T-helper 17 cell (primary cell): ENCODE measurements at regions not wholly inside any gene's neighbourhood (a gene's known extent, or its start where the extent isn't known, plus 50 kb on each side); places are given as distances from the start of the nearest gene placed in this dataset.
"Not testable (repeated sequence)": the region's sequence is repeated elsewhere in the genome, so short reads cannot be mapped to it uniquely, and the experiment has no call there.

ENCODE experiments used
- ATAC-seq: fragments of 150-1000 bp; cut with Tn5 transposase; 2 replicates; pipeline ENCODE4 v1.10.0; 2021; ENCODE audit warnings: mild to moderate bottlenecking, moderate library complexity
- DNase-seq, 3 donors: peaks; one replicate each; pipeline versions ENCODE4 v3.0.0 to v3.0.0-alpha.2; 2020 to 2021
- H3K9me3 ChIP-seq: one replicate; pipeline ENCODE4 v1.7.0; 2013; ENCODE audit warnings: low read length, mild to moderate bottlenecking; ENCODE audit not compliant: control insufficient read depth, poor library complexity, severe bottlenecking
- H3K27ac Mint-ChIP-seq: one replicate; pipeline ENCODE4 v1.8.0; 2022; ENCODE audit warnings: mild to moderate bottlenecking, moderate library complexity, mixed read lengths
- H3K27me3 Mint-ChIP-seq: one replicate; pipeline ENCODE4 v1.8.0; 2022; ENCODE audit warnings: mixed read lengths
- H3K36me3 Mint-ChIP-seq: one replicate; pipeline ENCODE4 v1.8.0; 2022; ENCODE audit warnings: low read depth, mixed read lengths
- H3K4me1 Mint-ChIP-seq: one replicate; pipeline ENCODE4 v1.8.0; 2022; ENCODE audit warnings: mild to moderate bottlenecking, mixed read lengths
- H3K4me3 Mint-ChIP-seq: one replicate; pipeline ENCODE4 v1.8.0; 2022; ENCODE audit warnings: mild to moderate bottlenecking, moderate library complexity, mixed read lengths

DNA sequence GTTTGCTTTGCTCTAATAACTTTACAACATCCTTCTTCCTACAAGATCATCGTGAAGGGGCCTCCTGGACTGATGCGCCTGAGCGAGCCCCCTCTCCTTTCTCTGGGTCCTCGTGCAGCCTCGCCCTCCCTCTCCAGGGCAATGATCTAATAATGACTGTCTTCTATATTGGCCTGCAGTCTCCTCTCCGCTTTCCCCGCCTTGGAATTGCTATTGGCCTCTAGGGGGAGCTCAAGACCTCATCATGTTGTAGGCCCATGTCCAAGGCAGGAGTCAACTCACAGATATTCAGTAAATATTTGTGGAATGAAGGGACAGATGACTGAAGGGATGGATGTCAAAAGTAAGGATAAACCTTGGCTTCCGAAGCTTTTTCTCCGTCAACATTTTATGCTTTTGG lies 1180.3 kb downstream of the TYW1 start:
- ATAC-seq = no peak
- no peak for DNase-seq
- no peaks in the 10 kb centered on the region for H3K9me3 ChIP-seq
- Mint-ChIP-seq H3K27ac (no peak overlapping the region), H3K27me3 (no peaks in the 10 kb centered on the region), H3K4me1 (no peaks in the 10 kb centered on the region), H3K4me3 (no peak overlapping the region), H3K36me3 (no peaks in the 10 kb centered on the region)

- no peaks in the 10 kb centered on the region for H3K9me3 ChIP-seq
- Mint-ChIP-seq H3K4me3 (no peak overlapping the region), H3K27me3 (no peaks in the 10 kb centered on the region), H3K27ac (no peak overlapping the region), H3K4me1 (no peaks in the 10 kb centered on the region), H3K36me3 (no peaks in the 10 kb centered on the region)
- no peak for ATAC-seq
- no peak for DNase-seq
These were observed 1184.1 kb downstream of the TYW1 start for GRCh38 chr7:68180761-68181160.

DNA sequence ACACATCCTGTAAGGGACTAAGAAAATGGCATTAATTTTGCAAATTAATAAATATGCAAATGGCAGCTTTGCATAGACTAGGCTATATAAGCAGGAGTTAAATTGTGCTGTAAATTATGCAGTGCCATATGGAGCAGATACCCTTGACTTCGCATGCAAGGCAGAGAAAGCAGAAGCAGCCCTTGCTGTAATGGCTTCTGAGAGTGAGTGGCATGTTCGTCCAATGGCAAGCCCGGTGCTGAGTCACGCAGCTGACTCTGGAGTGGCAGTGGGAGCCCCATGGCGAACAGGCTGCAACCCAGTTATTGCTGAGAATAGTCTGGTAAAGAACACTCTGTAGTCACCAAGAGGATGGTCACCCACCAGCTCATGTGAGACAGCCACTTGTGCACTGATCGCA lies 1186.5 kb downstream of the TYW1 start:
- ATAC-seq (no peak), DNase-seq (no peak)
- Mint-ChIP-seq H3K27ac (no peak overlapping the region), H3K4me3 (no peak overlapping the region), H3K36me3 (no peaks in the 10 kb centered on the region), H3K4me1 (no peaks in the 10 kb centered on the region), H3K27me3 (no peaks in the 10 kb centered on the region)
- no peaks in the 10 kb centered on the region for H3K9me3 ChIP-seq

DNA sequence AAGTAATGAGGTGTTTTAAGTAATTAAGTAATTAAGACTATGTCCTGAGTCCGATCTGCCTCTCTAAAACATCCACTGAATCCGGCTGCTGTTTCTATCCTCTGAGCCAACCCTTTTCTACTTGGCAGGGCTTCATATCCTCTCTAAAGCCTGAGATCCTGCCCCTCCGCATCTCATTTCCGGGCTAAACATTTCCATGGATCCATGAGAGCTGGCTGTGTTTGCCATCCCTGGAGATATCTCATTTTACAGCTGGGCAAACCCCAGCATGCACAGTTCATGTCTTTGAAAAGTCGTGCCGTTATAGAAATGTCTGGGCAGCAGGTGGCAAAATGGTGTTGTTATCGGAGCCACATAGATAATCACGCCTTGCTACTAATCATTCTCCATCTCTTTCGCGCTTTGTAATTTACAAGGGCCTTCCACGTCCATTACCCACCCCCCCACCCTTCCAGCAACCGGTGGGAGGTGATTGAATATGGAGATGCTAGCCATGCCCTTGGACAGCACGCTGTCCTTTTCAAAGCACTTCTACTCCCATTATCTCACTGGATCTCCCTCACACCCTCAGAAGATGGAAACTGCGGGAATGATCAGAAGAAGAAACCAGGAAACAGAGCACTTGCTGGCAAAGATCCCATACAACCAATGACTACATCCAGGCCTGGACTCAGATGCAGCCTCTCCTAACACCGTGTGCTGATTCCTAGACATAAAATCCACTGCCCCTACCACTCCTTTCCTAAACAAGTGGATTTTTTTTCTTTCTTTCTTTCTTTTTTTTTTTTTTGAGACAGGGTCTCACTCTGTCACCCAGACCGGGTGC lies 1189.2 kb downstream of the TYW1 start:
- no peak for ATAC-seq

DNA sequence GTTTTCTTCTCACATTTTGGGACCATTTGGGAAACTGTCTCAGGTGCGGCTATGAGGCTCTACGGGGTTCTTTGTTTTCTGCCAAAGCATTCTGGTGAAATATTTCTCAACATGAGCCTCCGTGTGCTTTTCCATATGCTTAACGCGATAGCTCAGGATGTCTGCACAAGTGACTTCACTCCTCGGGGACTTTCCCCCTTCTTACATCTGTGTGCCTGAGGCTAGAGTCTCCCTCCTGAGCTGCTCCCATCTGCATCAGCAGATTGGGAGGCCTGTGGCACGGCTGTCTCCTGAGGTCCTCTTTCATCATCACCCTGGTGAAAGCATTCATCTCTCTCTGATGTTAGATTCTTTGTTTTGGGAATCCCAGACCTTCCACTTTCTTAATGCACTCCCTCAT lies 1190.9 kb downstream of the TYW1 start:
- H3K4me3 Mint-ChIP-seq = no peak overlapping the region
- no peaks in the 10 kb centered on the region for H3K36me3 Mint-ChIP-seq
- ATAC-seq (no peak), DNase-seq (no peak)
- H3K27me3 Mint-ChIP-seq = no peaks in the 10 kb centered on the region
- no peak overlapping the region for H3K27ac Mint-ChIP-seq
- H3K9me3 ChIP-seq = no peaks in the 10 kb centered on the region
- no peaks in the 10 kb centered on the region for H3K4me1 Mint-ChIP-seq

More for the DNA sequence above, 1189.2 kb downstream of the TYW1 start:
- Mint-ChIP-seq H3K4me1 (no peaks in the 10 kb centered on the region), H3K27ac (no peak overlapping the region), H3K36me3 (no peaks in the 10 kb centered on the region), H3K4me3 (no peak overlapping the region), H3K27me3 (no peaks in the 10 kb centered on the region)
- no peaks in the 10 kb centered on the region for H3K9me3 ChIP-seq
- no peak for DNase-seq

GRCh38 chr7:68192941-68193340 lies 1196.3 kb downstream of the TYW1 start:
- H3K9me3 ChIP-seq = no peaks in the 10 kb centered on the region
- ATAC-seq (no peak), DNase-seq (no peak)
- H3K27me3 Mint-ChIP-seq = no peaks in the 10 kb centered on the region
- H3K4me1 Mint-ChIP-seq = no peaks in the 10 kb centered on the region
- H3K4me3 Mint-ChIP-seq = no peak overlapping the region
- H3K27ac Mint-ChIP-seq = no peak overlapping the region
- H3K36me3 Mint-ChIP-seq = peaks cover 2% of the 10 kb centered on the region

DNA sequence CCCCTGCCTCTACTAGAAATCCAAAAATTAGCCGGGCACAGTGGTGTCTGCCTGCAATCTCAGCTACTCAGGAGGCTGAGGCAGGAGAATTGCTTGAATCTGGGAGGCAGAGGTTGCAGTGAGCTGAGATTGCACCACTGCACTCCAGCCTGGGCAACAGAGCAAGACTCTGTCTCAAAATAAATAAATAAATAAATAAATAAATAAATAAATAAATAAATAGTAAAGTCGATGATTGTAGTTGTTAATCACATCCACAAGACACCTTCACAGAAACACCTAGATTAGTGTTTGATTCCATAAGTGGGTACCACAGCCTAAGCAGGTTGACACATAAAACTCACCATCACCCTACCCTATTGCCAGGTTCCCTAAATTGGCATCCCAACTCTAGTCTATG lies 1199.0 kb downstream of the TYW1 start:
- H3K27ac Mint-ChIP-seq, H3K27me3 Mint-ChIP-seq, DNase-seq, ATAC-seq, H3K4me1 Mint-ChIP-seq, H3K36me3 Mint-ChIP-seq, H3K9me3 ChIP-seq, H3K4me3 Mint-ChIP-seq: not testable (repeated sequence)

- Mint-ChIP-seq H3K36me3 (peaks cover 2% of the 10 kb centered on the region), H3K27ac (no peak overlapping the region), H3K4me1 (no peaks in the 10 kb centered on the region), H3K4me3 (no peak overlapping the region), H3K27me3 (no peaks in the 10 kb centered on the region)
- no peaks in the 10 kb centered on the region for H3K9me3 ChIP-seq
- DNase-seq = no peak
- no peak for ATAC-seq
These were observed 1203.5 kb downstream of the TYW1 start for GRCh38 chr7:68200051-68200670.

GRCh38 chr7:68203251-68203650 lies 1206.6 kb downstream of the TYW1 start:
- no peak for ATAC-seq
- H3K9me3 ChIP-seq = no peaks in the 10 kb centered on the region
- no peaks in the 10 kb centered on the region for H3K4me1 Mint-ChIP-seq
- H3K27ac Mint-ChIP-seq = no peak overlapping the region
- H3K27me3 Mint-ChIP-seq = no peaks in the 10 kb centered on the region
- no peak overlapping the region for H3K4me3 Mint-ChIP-seq
- no peaks in the 10 kb centered on the region for H3K36me3 Mint-ChIP-seq
- DNase-seq = no peak

DNA sequence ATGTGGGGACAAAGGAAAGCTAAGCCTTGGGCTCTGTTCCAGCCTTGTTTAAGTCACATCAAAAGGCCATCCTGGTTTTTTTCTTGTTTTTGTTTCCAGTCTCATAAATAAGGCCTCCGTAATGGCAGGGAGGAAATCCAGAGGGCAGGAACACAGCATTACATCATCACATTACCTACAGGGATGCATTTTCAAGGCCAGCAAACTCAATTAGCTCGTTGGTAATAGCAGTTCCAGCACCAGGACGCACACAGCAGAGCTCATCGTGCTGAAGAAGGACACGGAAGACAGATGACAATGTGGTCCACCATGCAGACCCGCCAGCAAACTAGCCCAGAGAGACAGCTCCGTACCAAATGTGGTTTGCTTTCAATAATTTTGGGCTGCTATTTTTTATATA lies 1209.2 kb downstream of the TYW1 start:
- no peak overlapping the region for H3K27ac Mint-ChIP-seq
- H3K9me3 ChIP-seq = no peaks in the 10 kb centered on the region
- no peaks in the 10 kb centered on the region for H3K27me3 Mint-ChIP-seq
- no peak for ATAC-seq
- no peaks in the 10 kb centered on the region for H3K4me1 Mint-ChIP-seq
- no peak overlapping the region for H3K4me3 Mint-ChIP-seq
- DNase-seq = no peak
- H3K36me3 Mint-ChIP-seq = no peaks in the 10 kb centered on the region

GRCh38 chr7:68206946-68207485 lies 1210.4 kb downstream of the TYW1 start:
- ATAC-seq = no peak
- no peak overlapping the region for H3K4me3 Mint-ChIP-seq

DNA sequence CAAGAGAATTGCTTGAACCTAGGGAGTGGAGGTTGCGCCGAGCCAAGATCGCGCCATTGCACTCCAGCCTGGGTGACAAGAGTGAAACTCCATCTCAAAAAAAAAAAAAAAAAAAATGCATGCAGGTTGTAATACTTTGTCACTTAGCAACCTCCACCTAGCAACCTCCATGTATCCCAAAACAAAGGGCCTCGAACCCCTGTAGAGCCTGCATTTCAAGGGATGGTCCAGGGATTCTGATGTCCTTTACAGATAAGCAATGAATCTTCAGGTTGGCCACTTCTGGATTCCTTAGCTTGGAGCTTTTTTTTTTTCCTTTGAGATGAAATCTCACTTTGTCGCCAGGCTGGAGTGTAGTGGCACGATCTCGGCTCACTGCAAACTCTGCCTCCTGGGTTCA lies 1211.0 kb downstream of the TYW1 start:
- Mint-ChIP-seq H3K4me1 (no peaks in the 10 kb centered on the region), H3K36me3 (no peaks in the 10 kb centered on the region), H3K27me3 (no peaks in the 10 kb centered on the region), H3K4me3 (no peak overlapping the region), H3K27ac (no peak overlapping the region)
- ATAC-seq (no peak), DNase-seq (no peak)
- H3K9me3 ChIP-seq = no peaks in the 10 kb centered on the region

More at GRCh38 chr7:68206946-68207485, 1210.4 kb downstream of the TYW1 start:
- Mint-ChIP-seq H3K36me3 (no peaks in the 10 kb centered on the region), H3K27ac (no peak overlapping the region), H3K4me1 (no peaks in the 10 kb centered on the region), H3K27me3 (no peaks in the 10 kb centered on the region)
- no peak for DNase-seq
- no peaks in the 10 kb centered on the region for H3K9me3 ChIP-seq

DNA sequence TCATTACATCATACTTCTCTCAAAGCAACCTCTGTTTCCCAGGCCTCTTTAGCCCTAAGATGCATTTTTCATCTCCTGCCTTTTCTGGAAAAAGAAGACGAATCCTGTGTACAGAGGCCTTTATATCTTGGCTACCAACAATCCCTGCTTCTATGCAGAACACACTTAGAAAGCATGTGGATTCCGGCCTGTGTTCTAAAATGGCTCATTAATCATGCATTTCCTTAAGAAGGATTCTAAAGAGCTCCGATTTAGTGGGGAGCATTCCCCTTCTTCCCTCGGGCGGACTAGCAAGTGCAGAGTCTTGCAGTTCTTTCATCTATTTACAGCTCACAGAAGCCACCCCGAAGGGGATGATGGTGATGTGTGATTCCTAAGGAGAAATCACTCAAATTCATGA lies 1212.9 kb downstream of the TYW1 start:
- H3K36me3 Mint-ChIP-seq = no peaks in the 10 kb centered on the region
- H3K4me3 Mint-ChIP-seq = no peak overlapping the region
- H3K4me1 Mint-ChIP-seq = no peaks in the 10 kb centered on the region
- DNase-seq (no peak), ATAC-seq (no peak)
- H3K27me3 Mint-ChIP-seq = no peaks in the 10 kb centered on the region
- no peaks in the 10 kb centered on the region for H3K9me3 ChIP-seq
- no peak overlapping the region for H3K27ac Mint-ChIP-seq

DNA sequence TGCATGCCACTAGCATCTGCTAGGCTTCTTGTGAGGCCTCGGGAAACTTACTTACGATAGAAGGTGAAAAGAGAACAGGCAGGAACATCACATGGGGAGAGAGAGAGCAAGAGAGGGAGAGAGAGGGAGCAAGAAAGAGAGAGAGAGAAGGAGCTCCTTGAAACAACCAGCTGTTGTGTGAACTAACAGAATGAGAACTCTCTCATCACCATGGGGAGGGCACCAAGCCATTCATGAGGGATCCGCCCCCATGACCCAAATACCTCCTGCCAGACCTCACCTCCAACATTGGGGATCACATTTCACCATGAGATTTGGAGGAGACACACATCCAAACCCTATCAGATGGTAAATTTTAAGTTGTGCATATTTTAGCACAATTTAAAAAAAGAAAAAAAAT lies 1217.2 kb downstream of the TYW1 start:
- H3K27ac Mint-ChIP-seq = no peak overlapping the region
- H3K9me3 ChIP-seq = no peaks in the 10 kb centered on the region
- ATAC-seq (no peak), DNase-seq (no peak)
- H3K4me3 Mint-ChIP-seq = no peak overlapping the region
- no peaks in the 10 kb centered on the region for H3K4me1 Mint-ChIP-seq
- H3K27me3 Mint-ChIP-seq = no peaks in the 10 kb centered on the region
- no peaks in the 10 kb centered on the region for H3K36me3 Mint-ChIP-seq
